ENCODE measurements at regions not wholly inside any gene's neighbourhood (a gene's known extent, or its start where the extent isn't known, plus 50 kb on each side); places are given as distances from the start of the nearest gene placed in this dataset.

GRCh38 chr7:68176974-68177373 lies 1180.3 kb downstream of the TYW1 start:
- Histone ChIP-seq H3K4me1 (ENCODE audit: insufficient read depth, low read length, poor library complexity, severe bottlenecking) (no peaks in the 10 kb centered on the region), H3K36me3 (ENCODE audit: insufficient read depth, low read length, poor library complexity, severe bottlenecking) (no peaks in the 10 kb centered on the region), H3K27ac (ENCODE audit: low read depth, low read length, poor library complexity, severe bottlenecking) (no peak overlapping the region), H3K9me3 (ENCODE audit: low read depth, low read length, poor library complexity, severe bottlenecking) (no peaks in the 10 kb centered on the region), H3K27me3 (replicated peaks; ENCODE audit: insufficient read depth, low read depth, low read length, poor library complexity) (no peaks in the 10 kb centered on the region), H3K4me3 (ENCODE audit: low read depth, low read length, poor library complexity, severe bottlenecking) (no peak overlapping the region)
- ChIA-PET CTCF (interaction anchor here (0.6 kb wide), 2 partner anchors 240 to 814 kb away, joined by 3 to 10 read pairs; no protein-coding TSS in a partner anchor), POLR2A (ENCODE audit: low non-redundant PET) (no interaction called here)
- BruUV-seq (replicated peaks), result no TSS peak
- TF ChIP-seq EZH2 (IDR thresholded peaks at IDR 0.05; ENCODE audit: borderline replicate concordance, low read depth, low read length, poor library complexity, severe bottlenecking), result no peak
- TF ChIP-seq CTCF (conservative IDR thresholded peaks at IDR 0.05; ENCODE audit: low read depth, low read length), result peak; percentile 85
- peak; percentile 87 for DNase-seq (ENCODE audit: low spot score)
- intact Hi-C loops (cut with micrococcal nuclease; ENCODE audit: unreplicated experiment), result loop anchor here (10.0 kb wide), 3 partner anchors 392 to 1018 kb away; no protein-coding TSS in a partner anchor

GRCh38 chr7:68180761-68181160 lies 1184.1 kb downstream of the TYW1 start:
- no TSS peak for BruUV-seq (replicated peaks)
- H3K9me3 ChIP-seq (ENCODE audit: low read depth, low read length, poor library complexity, severe bottlenecking), result no peaks in the 10 kb centered on the region
- DNase-seq (ENCODE audit: low spot score), result no peak
- ChIA-PET CTCF (no interaction called here), POLR2A (ENCODE audit: low non-redundant PET) (no interaction called here)
- peaks cover under 1% of the 10 kb centered on the region for H3K4me1 ChIP-seq (ENCODE audit: insufficient read depth, low read length, poor library complexity, severe bottlenecking)
- H3K4me3 ChIP-seq (ENCODE audit: low read depth, low read length, poor library complexity, severe bottlenecking), result no peak overlapping the region
- H3K36me3 ChIP-seq (ENCODE audit: insufficient read depth, low read length, poor library complexity, severe bottlenecking), result no peaks in the 10 kb centered on the region
- intact Hi-C loops (cut with micrococcal nuclease; ENCODE audit: unreplicated experiment), result loop anchor here (10.0 kb wide), 1 partner anchor 1754 kb away; no protein-coding TSS in a partner anchor
- no peaks in the 10 kb centered on the region for H3K27me3 ChIP-seq (replicated peaks; ENCODE audit: insufficient read depth, low read depth, low read length, poor library complexity)
- no peak for TF ChIP-seq EZH2 (IDR thresholded peaks at IDR 0.05; ENCODE audit: borderline replicate concordance, low read depth, low read length, poor library complexity, severe bottlenecking)
- TF ChIP-seq CTCF (conservative IDR thresholded peaks at IDR 0.05; ENCODE audit: low read depth, low read length), result no peak
- no peak overlapping the region for H3K27ac ChIP-seq (ENCODE audit: low read depth, low read length, poor library complexity, severe bottlenecking)

GRCh38 chr7:68183176-68183575 lies 1186.5 kb downstream of the TYW1 start:
- Histone ChIP-seq H3K27ac (ENCODE audit: low read depth, low read length, poor library complexity, severe bottlenecking) (no peak overlapping the region), H3K9me3 (ENCODE audit: low read depth, low read length, poor library complexity, severe bottlenecking) (no peaks in the 10 kb centered on the region), H3K4me1 (ENCODE audit: insufficient read depth, low read length, poor library complexity, severe bottlenecking) (peaks cover 7% of the 10 kb centered on the region), H3K36me3 (ENCODE audit: insufficient read depth, low read length, poor library complexity, severe bottlenecking) (no peaks in the 10 kb centered on the region), H3K4me3 (ENCODE audit: low read depth, low read length, poor library complexity, severe bottlenecking) (no peak overlapping the region), H3K27me3 (replicated peaks; ENCODE audit: insufficient read depth, low read depth, low read length, poor library complexity) (no peaks in the 10 kb centered on the region)
- intact Hi-C loops (cut with micrococcal nuclease; ENCODE audit: unreplicated experiment), result loop anchor here (10.0 kb wide), 1 partner anchor 1752 kb away; no protein-coding TSS in a partner anchor
- TF ChIP-seq CTCF (conservative IDR thresholded peaks at IDR 0.05; ENCODE audit: low read depth, low read length) (no peak), EZH2 (IDR thresholded peaks at IDR 0.05; ENCODE audit: borderline replicate concordance, low read depth, low read length, poor library complexity, severe bottlenecking) (no peak)
- ChIA-PET POLR2A (ENCODE audit: low non-redundant PET) (no interaction called here), CTCF (no interaction called here)
- no TSS peak for BruUV-seq (replicated peaks)
- no peak for DNase-seq (ENCODE audit: low spot score)

Measured in A673 (cell line).